Activated CD8-positive, alpha-beta T cell treated with anti-CD3 and anti-CD28 coated beads for 36 hours (primary cell): ENCODE measurements at regions not wholly inside any gene's neighbourhood (a gene's known extent, or its start where the extent isn't known, plus 50 kb on each side); places are given as distances from the start of the nearest gene placed in this dataset.

ENCODE experiments used
- ATAC-seq: fragments of 200-7000 bp; cut with Tn5 transposase; one replicate; pipeline ENCODE4 v1.10.0; 2021; ENCODE audit warnings: mild to moderate bottlenecking, moderate library complexity
- CTCF ChIA-PET: fragments of 350-600 bp; sonication (Branson Sonifier 250); formaldehyde crosslinking; loops from one replicate; lab custom pipeline; 2021; ENCODE audit warnings: antibody characterized with exemption; lab: Charles Lee
- POLR2A ChIA-PET: fragments of 350-600 bp; sonication (Branson Sonifier 250); formaldehyde crosslinking; loops from one replicate; lab custom pipeline; 2021; ENCODE audit warnings: antibody characterized with exemption; lab: Charles Lee
- DNase-seq: peaks from one replicate; pipeline ENCODE4 v3.0.0-alpha.2; 2020
- H3K27ac Mint-ChIP-seq: one replicate; pipeline ENCODE4 v1.8.0; 2021; ENCODE audit warnings: mild to moderate bottlenecking, mixed read lengths
- H3K27me3 Mint-ChIP-seq: one replicate; pipeline ENCODE4 v1.8.0; 2021; ENCODE audit warnings: mixed read lengths
- H3K36me3 Mint-ChIP-seq: one replicate; pipeline ENCODE4 v1.8.0; 2021; ENCODE audit warnings: low read depth, mixed read lengths
- H3K4me1 Mint-ChIP-seq: one replicate; pipeline ENCODE4 v1.8.0; 2021; ENCODE audit warnings: low read depth, mixed read lengths
- H3K4me3 Mint-ChIP-seq: one replicate; pipeline ENCODE4 v1.8.0; 2021; ENCODE audit warnings: mild to moderate bottlenecking, moderate library complexity, mixed read lengths
- H3K9me3 Mint-ChIP-seq: one replicate; pipeline ENCODE4 v1.8.0; 2021; ENCODE audit warnings: mixed read lengths
- intact Hi-C: fragments of 100-400 bp; cut with micrococcal nuclease; formaldehyde crosslinking; loops from one replicate; pipeline ENCODE4 v1.10.0; 2022
- TF ChIP-seq, protein P1 (sequence below): fragments of 200-600 bp; IDR thresholded peaks from one replicate; pipeline ENCODE4 v1.8.0; 2022; ENCODE audit warnings: antibody characterized with exemption, mild to moderate bottlenecking

DNA sequence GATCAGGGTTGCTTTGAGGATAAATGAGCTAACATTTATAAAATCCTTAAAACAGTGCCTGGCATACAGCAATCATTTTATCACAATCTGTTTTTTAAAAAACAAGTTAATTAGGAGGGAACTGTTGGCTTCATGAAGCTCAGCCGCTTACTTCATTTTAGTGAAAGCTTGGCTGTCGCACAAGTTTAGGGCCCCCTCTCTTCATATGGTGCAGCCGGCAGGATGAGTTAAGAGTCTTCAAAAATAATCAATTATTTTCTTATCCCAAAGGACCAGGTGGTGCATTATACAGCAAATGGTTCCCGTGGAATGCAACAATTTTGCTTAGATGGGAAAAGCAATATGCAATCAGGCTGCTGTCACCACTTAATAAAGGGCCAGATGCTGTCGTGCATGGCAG lies 57.4 kb upstream of the PROKR2 start:
- DNase-seq (no peak), ATAC-seq (no peak)
- POLR2A ChIA-PET: no interaction called here
- TF ChIP-seq, protein P1, sequence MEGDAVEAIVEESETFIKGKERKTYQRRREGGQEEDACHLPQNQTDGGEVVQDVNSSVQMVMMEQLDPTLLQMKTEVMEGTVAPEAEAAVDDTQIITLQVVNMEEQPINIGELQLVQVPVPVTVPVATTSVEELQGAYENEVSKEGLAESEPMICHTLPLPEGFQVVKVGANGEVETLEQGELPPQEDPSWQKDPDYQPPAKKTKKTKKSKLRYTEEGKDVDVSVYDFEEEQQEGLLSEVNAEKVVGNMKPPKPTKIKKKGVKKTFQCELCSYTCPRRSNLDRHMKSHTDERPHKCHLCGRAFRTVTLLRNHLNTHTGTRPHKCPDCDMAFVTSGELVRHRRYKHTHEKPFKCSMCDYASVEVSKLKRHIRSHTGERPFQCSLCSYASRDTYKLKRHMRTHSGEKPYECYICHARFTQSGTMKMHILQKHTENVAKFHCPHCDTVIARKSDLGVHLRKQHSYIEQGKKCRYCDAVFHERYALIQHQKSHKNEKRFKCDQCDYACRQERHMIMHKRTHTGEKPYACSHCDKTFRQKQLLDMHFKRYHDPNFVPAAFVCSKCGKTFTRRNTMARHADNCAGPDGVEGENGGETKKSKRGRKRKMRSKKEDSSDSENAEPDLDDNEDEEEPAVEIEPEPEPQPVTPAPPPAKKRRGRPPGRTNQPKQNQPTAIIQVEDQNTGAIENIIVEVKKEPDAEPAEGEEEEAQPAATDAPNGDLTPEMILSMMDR: no peak
- intact Hi-C loops: no loop called here
- H3K36me3 Mint-ChIP-seq: no peaks in the 10 kb centered on the region
- no peaks in the 10 kb centered on the region for H3K9me3 Mint-ChIP-seq
- CTCF ChIA-PET: interaction anchor here (1.8 kb wide), 1 partner anchor 169 kb away, joined by 5 read pairs; no protein-coding TSS in a partner anchor
- H3K4me1 Mint-ChIP-seq: peaks cover 8% of the 10 kb centered on the region
- H3K27me3 Mint-ChIP-seq: peaks cover 9% of the 10 kb centered on the region
- H3K27ac Mint-ChIP-seq: no peak overlapping the region
- H3K4me3 Mint-ChIP-seq: no peak overlapping the region

DNA sequence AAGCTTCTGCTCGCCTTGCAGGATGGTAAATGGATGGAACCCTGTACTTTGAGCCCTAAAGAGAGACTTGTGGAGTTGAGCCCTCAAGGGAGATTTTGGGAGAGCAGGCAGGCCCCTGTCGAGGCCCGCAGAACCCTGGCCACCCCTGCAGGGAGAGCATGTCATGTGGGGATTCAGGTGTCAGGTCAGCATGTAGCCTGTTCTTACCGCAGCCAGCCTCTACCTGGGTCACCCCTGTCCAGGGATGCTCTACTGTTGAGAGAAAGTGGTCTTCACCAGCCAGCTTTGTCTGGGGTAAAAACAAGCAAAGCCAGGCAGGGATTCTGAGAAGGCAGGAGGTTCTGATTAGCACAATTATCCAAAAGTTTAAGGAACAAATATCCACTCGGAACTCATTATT lies 55.6 kb upstream of the PROKR2 start:
- no peaks in the 10 kb centered on the region for H3K9me3 Mint-ChIP-seq
- H3K27ac Mint-ChIP-seq: no peak overlapping the region
- intact Hi-C loops: no loop called here
- no peak for ATAC-seq
- no peak overlapping the region for H3K4me3 Mint-ChIP-seq
- ChIA-PET POLR2A (no interaction called here), CTCF (interaction anchor here (1.1 kb wide), 1 partner anchor 30 kb away, joined by 3 read pairs; no protein-coding TSS in a partner anchor)
- no peaks in the 10 kb centered on the region for H3K36me3 Mint-ChIP-seq
- TF ChIP-seq, protein P1: no peak
- peaks cover 8% of the 10 kb centered on the region for H3K4me1 Mint-ChIP-seq
- peaks cover 9% of the 10 kb centered on the region for H3K27me3 Mint-ChIP-seq
- no peak for DNase-seq

DNA sequence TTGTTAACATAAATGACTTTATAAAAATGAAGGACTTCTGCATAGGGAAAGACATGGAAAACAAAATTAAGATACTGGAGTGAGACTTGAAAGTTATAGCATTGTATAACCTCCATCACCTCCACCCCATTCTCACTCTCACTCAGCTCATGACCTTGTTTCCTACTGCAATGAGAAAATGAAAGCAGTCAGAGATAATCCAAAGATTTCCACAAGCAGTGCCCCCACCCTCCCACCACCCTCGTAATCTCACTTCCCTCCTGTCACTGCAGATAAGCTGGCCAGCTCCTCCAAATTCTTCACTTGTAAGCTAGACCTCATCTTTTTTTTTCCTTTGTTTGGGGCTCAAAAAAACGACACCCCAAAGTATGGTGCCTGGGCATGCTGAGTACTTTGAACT lies 52.9 kb upstream of the PROKR2 start:
- DNase-seq: peak; percentile 33
- no peak overlapping the region for H3K4me3 Mint-ChIP-seq
- H3K36me3 Mint-ChIP-seq: no peaks in the 10 kb centered on the region
- peaks cover 8% of the 10 kb centered on the region for H3K9me3 Mint-ChIP-seq
- TF ChIP-seq, protein P1: no peak
- ChIA-PET CTCF (no interaction called here), POLR2A (no interaction called here)
- ATAC-seq: no peak
- H3K4me1 Mint-ChIP-seq: peaks cover 8% of the 10 kb centered on the region
- no peak overlapping the region for H3K27ac Mint-ChIP-seq
- intact Hi-C loops: no loop called here
- peaks cover 20% of the 10 kb centered on the region for H3K27me3 Mint-ChIP-seq
